HL-60 (cell line): ENCODE measurements at regions not wholly inside any gene's neighbourhood (a gene's known extent, or its start where the extent isn't known, plus 50 kb on each side); places are given as distances from the start of the nearest gene placed in this dataset.

Source experiments
- DNase-seq, 2 experiments: peaks; one replicate each; pipeline ENCODE4 v3.0.0-alpha.2; 2010 to 2020; ENCODE audit warnings: low read depth in 1 of 2, low spot score in 1 of 2
- H3K27ac ChIP-seq: fragments of 250-450 bp; sonication (Bioruptor Pico); replicated peaks from 2 replicates; pipeline ENCODE4 v1.5.1; 2020; ENCODE audit warnings: mild to moderate bottlenecking, moderate library complexity
- H3K27me3 ChIP-seq: fragments of 250-450 bp; sonication (Bioruptor Pico); 2 replicates; pipeline ENCODE4 v1.5.1; 2021; ENCODE audit warnings: mild to moderate bottlenecking, moderate library complexity; ENCODE audit not compliant: insufficient read depth, poor library complexity, severe bottlenecking
- H3K4me3 ChIP-seq: replicated peaks from 2 replicates; pipeline ENCODE4 v1.5.1; 2011; ENCODE audit warnings: mild to moderate bottlenecking, control low read depth, low read length; ENCODE audit not compliant: insufficient read depth
- CTCF ChIP-seq: IDR thresholded peaks from one replicate; pipeline ENCODE4 v1.5.1; 2011; ENCODE audit warnings: low read length, control low read depth, inconsistent platforms; ENCODE audit not compliant: insufficient read depth
- GABPA ChIP-seq: IDR thresholded peaks from 2 replicates; pipeline ENCODE4 v1.6.1; 2012; ENCODE audit warnings: low read depth
- POLR2AphosphoS5 ChIP-seq: IDR thresholded peaks from 2 replicates; pipeline ENCODE4 v1.6.1; 2012; ENCODE audit warnings: low read depth
- REST ChIP-seq: IDR thresholded peaks from 2 replicates; pipeline ENCODE4 v1.6.1; 2012; ENCODE audit warnings: low read depth; ENCODE audit not compliant: insufficient replicate concordance
- SPI1 ChIP-seq: IDR thresholded peaks from 2 replicates; pipeline ENCODE4 v1.6.1; 2012; ENCODE audit warnings: low read depth, mild to moderate bottlenecking, borderline replicate concordance

- Histone ChIP-seq H3K4me3 (no peak overlapping the region), H3K27ac (no peak overlapping the region), H3K27me3 (no peaks in the 10 kb centered on the region)
- no peak for DNase-seq
- TF ChIP-seq REST = no peak
- no peak for TF ChIP-seq SPI1
- TF ChIP-seq CTCF = no peak
- no peak for TF ChIP-seq POLR2AphosphoS5
- no peak for TF ChIP-seq GABPA
Measured at GRCh38 chr7:114007386-114007785, 88.6 kb upstream of the PPP1R3A start.

GRCh38 chr7:113998934-113999333 lies 80.1 kb upstream of the PPP1R3A start:
- Histone ChIP-seq H3K27ac (no peak overlapping the region), H3K27me3 (no peaks in the 10 kb centered on the region), H3K4me3 (no peak overlapping the region)
- DNase-seq = no peak
- TF ChIP-seq CTCF (no peak), SPI1 (no peak), GABPA (no peak), REST (no peak)

GRCh38 chr7:113996405-113996804 lies 77.6 kb upstream of the PPP1R3A start:
- no peak overlapping the region for H3K27ac ChIP-seq
- no peak overlapping the region for H3K4me3 ChIP-seq
- no peak for DNase-seq
- no peaks in the 10 kb centered on the region for H3K27me3 ChIP-seq
- TF ChIP-seq CTCF = no peak
- no peak for TF ChIP-seq GABPA
- no peak for TF ChIP-seq POLR2AphosphoS5
- TF ChIP-seq SPI1 = no peak
- TF ChIP-seq REST = no peak
